HG02588 (cell line): ENCODE measurements at regions not wholly inside any gene's neighbourhood (a gene's known extent, or its start where the extent isn't known, plus 50 kb on each side); places are given as distances from the start of the nearest gene placed in this dataset.

ENCODE experiments used
- ATAC-seq: cut with Tn5 transposase; IDR thresholded peaks from one replicate; pipeline ENCODE4 v1.9.1; 2021; ENCODE audit warnings: mild to moderate bottlenecking, moderate library complexity; ENCODE audit not compliant: unreplicated experiment

- no peak for ATAC-seq
These were observed 431.8 kb upstream of the HSF2 start for GRCh38 chr6:121967631-121968030.

GRCh38 chr6:121971931-121972335 lies 427.5 kb upstream of the HSF2 start:
- ATAC-seq, result no peak

GRCh38 chr6:121984956-121985355 lies 414.5 kb upstream of the HSF2 start:
- ATAC-seq, result no peak

- ATAC-seq, result no peak
These were observed 406.1 kb upstream of the HSF2 start for GRCh38 chr6:121993362-121993761.

- no peak for ATAC-seq
These were observed 404.5 kb upstream of the HSF2 start for GRCh38 chr6:121994919-121995318.

- ATAC-seq, result no peak
These were observed 400.8 kb upstream of the HSF2 start for GRCh38 chr6:121998631-121999030.

GRCh38 chr6:121999456-122000065 lies 399.9 kb upstream of the HSF2 start:
- no peak for ATAC-seq

GRCh38 chr6:122005661-122006060 lies 393.8 kb upstream of the HSF2 start:
- no peak for ATAC-seq

- no peak for ATAC-seq
These were observed 392.1 kb upstream of the HSF2 start for GRCh38 chr6:122007339-122007738.

GRCh38 chr6:122008101-122008999 lies 391.1 kb upstream of the HSF2 start:
- ATAC-seq, result no peak

- ATAC-seq, result no peak
These were observed 390.5 kb upstream of the HSF2 start for GRCh38 chr6:122009000-122009350.

- ATAC-seq, result no peak
These were observed 386.9 kb upstream of the HSF2 start for GRCh38 chr6:122012578-122012977.

- ATAC-seq, result no peak
These were observed 384.5 kb upstream of the HSF2 start for GRCh38 chr6:122014961-122015360.

- peak; percentile 97 for ATAC-seq
These were observed 378.7 kb upstream of the HSF2 start for GRCh38 chr6:122020588-122021264.

GRCh38 chr6:122025104-122025503 lies 374.3 kb upstream of the HSF2 start:
- ATAC-seq, result no peak

- no peak for ATAC-seq
These were observed 372.7 kb upstream of the HSF2 start for GRCh38 chr6:122026582-122027369.

GRCh38 chr6:122028933-122029522 lies 370.4 kb upstream of the HSF2 start:
- no peak for ATAC-seq

GRCh38 chr6:122033564-122034181 lies 365.8 kb upstream of the HSF2 start:
- ATAC-seq, result peak; percentile 92

GRCh38 chr6:122035173-122035572 lies 364.3 kb upstream of the HSF2 start:
- ATAC-seq, result no peak

GRCh38 chr6:122040261-122040660 lies 359.2 kb upstream of the HSF2 start:
- ATAC-seq, result no peak
